Forelimb muscle (tissue), 1 donor: ENCODE measurements at regions not wholly inside any gene's neighbourhood (a gene's known extent, or its start where the extent isn't known, plus 50 kb on each side); places are given as distances from the start of the nearest gene placed in this dataset.

Source experiments
- DNase-seq: peaks from one replicate; pipeline ENCODE4 v3.0.0-alpha.2; 2013; ENCODE audit warnings: low read depth

GRCh38 chr17:77488531-77489238 is 347.9 kb downstream of the SEC14L1 start:
- no peak for DNase-seq

- DNase-seq: no peak
These were observed 348.6 kb downstream of the SEC14L1 start for GRCh38 chr17:77489239-77489892.

DNA sequence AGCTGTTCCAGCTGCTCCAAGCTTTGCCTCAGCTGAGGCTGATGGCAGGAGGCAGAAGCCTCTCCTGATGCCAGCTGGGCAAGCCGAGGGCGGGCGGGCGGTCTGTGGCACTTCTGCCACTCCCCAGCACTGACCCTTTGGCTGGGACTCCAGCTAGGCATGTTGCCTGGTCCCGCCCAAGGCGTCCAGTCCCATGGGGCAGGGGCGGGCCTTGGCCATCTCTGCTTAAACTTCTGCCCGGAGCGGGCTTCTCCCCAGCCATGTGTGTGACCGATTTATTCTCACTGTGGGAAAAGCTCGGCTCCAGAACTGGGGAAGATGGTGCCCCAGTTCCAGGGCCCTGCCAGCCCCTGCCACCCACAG is 349.1 kb downstream of the SEC14L1 start:
- no peak for DNase-seq

DNA sequence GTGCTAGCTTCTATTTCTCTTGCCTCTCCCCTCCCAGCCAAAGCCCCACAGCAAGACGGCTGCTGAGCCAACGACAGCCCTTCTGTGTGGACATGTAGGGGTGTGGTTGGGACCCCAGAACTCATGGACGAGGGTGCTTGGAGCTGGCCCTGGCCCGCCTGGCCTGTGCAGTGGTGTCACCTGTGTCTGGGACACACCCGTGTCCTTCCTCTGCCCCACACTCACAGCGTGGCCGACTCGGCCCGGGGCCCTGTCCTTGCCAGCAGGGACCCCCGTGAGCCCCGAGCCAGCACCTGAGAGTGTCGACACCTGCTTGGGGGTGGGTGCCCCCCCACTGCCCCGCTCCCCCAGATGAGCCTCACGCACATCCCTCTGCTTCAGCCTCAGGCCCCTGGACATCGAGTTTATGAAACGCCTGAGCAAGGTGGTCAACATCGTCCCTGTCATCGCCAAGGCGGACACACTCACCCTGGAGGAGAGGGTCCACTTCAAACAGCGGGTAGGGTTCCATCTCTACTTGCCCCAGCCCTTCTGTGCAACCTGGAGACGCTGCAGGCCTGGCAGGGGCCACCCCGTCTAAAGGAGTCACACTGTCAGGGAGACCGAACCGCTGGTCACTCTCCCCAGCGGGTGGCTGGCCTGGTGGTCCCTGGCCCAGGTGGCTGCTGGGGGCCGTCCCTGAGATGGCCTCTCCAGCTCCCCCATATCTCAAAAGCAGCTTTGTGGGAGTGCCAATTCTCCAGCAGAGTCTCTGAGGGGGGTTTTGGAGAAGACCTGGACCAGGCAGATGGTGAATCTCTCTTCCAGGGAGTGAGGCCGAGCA is 349.8 kb downstream of the SEC14L1 start:
- DNase-seq: no peak

GRCh38 chr17:77491921-77492445 is 351.2 kb downstream of the SEC14L1 start:
- no peak for DNase-seq

GRCh38 chr17:77492446-77493237 is 351.9 kb downstream of the SEC14L1 start:
- DNase-seq: no peak

DNA sequence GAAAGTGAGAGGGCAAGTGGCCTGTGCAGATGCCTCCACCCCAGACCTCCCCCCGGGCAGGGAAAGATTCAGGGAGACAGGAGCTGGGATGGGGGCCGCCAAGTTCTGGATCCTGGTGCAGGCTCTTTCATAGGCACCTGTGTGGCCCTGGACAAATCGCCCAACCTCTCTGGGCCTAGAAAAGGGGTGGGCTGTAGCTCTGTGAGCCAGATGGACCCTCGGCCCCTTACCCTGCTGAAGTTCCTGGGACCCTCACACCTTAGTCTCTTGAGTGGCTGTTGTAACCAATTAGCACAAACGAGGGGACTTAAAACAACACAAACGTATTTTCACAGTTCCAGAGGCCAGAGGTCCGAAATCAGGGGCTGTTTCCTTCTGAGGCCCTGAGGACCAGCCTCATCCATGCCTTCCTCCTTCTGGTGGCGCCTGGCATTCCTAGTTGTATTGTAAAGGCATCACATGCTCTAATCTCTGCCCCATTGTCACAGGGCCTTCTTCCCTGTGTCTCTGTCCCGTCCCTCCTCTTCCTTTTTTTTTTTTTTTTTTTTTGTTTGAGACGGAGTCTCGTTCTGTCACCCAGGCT is 352.6 kb downstream of the SEC14L1 start:
- no peak for DNase-seq

- DNase-seq: no peak
These were observed 353.3 kb downstream of the SEC14L1 start for GRCh38 chr17:77493901-77494663.

DNA sequence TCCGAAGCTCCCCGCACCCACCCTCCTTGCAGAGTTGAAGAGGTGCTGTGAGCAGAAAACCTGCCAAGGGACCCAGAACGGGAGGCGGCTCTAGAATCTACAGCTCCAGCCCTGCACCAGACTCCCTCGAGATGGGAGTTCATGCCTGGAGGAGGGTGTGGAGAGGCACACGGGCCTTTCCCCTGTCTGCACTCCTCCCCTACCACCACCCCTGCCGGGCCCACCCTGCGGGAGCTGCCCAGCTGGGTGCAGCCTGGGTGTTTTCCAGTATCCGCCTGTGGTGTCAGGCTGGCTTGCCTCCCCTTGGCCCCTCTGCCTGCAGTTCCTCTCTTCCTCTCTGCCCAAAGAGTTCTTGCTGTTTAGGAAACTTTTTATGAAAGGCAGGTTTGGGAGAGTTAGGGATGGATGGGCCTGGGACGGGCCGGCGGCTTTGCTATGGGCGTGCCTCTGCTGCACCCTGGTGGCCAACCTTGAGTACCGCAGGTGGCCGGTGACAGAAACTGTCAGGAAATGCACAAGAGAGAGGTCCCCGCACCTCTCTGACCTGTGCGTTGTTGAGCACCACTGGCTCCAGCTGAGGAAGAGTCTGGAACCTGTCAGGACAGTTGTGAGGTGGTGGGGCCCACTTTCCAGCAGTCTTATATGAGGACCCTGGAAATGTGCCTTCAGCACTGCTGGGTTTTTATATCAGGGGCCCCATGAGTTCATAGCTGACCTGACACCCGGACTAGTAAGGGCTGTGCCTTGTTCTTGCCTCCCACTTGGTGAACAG is 354.1 kb downstream of the SEC14L1 start:
- DNase-seq: no peak

GRCh38 chr17:77495575-77495974 is 354.8 kb downstream of the SEC14L1 start:
- DNase-seq: no peak

DNA sequence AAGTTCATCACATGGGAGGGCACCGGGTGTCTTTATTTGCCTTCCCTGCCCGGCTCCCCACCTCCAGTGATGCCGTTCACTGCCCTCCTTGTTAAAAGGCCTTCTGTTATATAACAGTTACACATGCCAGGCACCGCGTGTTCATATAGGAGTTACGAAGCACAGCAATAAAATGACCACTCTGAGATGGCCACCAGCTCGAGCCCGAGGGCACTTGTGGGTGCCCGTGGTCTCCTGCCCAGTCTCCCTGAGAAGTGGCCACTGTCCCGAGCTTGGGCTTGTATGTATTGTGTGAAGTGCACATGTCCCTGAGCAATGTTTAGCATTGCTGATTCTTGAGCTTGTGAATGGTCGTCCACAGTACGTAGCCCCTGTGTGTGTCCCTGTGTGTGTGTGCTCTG is 355.6 kb downstream of the SEC14L1 start:
- DNase-seq: no peak

- no peak for DNase-seq
These were observed 356.2 kb downstream of the SEC14L1 start for GRCh38 chr17:77496831-77497577.

DNA sequence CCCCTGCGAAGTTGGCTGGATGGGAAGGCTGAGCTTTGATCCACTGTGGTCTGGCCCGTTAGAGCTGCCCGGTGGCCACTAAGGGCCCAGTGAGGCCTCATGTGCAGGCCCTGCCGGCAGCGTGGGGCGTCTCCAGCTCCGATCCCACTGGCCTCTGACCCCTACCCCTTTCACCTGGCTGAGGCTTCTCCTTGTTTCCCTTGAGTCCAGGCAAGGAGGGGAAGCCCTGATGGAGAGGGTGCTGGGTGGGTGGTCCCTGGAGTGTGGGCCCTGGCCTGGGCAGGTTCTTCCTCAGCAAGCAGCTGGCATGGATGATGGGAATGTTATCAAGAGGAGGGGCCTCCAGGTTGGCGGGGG is 356.8 kb downstream of the SEC14L1 start:
- DNase-seq: no peak

DNA sequence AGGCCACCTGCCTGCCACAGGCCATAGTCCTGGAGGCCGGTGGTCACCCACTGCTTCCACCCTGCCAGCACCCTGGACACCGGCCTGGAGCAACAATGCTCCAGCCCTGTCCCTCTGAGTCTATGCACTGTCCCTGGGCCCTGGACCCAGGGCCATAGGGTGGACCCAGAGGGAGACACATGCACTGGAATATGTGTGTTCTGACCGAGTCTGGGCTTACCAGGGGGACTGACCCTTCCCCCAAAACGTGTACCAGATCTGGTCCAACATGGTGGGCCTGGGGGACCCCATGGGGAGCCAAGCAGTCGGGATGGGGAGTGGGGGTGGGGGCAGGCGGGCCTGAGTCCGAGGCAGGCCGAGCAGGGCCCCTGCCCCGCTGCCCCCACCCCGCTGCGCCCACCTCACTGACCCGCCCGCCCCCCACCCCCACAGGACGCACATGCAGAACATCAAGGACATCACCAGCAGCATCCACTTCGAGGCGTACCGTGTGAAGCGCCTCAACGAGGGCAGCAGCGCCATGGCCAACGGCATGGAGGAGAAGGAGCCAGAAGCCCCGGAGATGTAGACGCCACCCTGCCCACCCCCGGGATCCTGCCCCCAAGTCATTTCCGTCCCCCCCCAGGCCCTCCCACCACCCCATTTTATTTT is 357.4 kb downstream of the SEC14L1 start:
- DNase-seq: no peak

DNA sequence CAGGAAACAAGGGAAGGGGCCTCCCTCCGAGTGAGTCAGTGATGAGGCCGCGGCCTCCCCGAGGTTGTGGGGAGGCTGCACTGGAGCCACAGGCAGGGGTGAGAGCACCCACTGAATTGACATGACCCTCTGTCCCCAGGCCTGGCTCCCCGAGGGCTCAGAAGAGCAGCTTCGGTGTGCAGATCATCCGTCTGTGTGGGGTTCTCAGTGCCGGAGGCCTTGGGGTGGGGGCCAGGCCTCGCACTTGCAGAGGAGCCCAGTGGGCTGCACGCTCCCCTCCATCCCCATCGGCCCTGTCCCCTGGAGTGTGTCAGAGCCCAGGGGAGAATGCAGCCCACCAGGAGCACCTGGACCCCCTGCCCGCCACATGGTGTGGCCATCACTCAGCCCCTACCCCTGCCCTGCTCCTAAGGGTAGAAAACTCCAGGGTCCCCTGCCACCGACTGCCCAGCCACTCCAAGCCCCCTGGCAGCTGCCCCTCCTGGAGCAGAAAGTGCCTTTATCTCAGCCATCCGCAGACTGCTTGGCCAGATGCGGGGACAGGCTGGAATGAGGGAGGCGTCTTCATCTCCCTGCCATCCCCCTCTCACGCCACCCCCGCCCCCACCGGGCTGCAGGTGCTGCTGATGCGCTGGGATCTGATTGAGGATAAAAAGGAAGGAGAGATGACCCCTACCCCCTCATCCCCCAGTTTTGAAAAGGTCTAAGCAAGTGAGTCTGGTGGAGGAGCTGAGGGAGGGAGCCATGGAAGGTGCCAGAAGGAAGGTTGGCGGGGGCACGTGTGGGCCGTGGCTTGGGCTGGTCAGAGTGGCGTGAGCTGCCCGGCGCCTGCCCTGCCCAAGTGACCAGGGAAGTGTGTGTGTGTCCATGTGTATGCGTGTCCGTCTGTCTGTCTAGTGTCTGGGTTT is 358.3 kb downstream of the SEC14L1 start:
- DNase-seq: no peak

- DNase-seq: no peak
These were observed 359.1 kb downstream of the SEC14L1 start for GRCh38 chr17:77499699-77500435.

DNA sequence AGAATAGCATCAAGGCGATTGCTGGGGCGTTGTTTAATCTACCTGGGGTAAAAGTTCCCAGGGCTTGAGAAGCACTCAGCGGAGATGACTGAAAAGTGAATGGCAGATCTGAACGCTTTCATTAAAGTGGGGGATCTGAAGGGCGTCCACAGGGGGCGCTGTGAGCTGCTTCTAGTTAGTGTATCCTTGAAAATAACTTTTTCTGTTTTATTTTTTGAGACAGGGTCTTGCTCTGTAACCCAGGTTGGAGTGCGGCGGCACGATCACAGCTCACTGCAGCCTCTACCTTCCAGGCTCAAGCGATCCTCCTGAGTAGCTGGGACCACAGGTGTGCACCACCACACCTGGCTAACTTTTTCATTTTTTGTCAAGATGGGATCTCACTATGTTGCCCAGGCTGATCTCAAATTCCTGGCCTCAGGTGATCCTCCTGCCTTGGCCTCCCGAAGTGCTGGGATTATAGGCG is 360.4 kb downstream of the SEC14L1 start:
- no peak for DNase-seq
